Coronary artery (tissue), 2 donors: ENCODE measurements at regions not wholly inside any gene's neighbourhood (a gene's known extent, or its start where the extent isn't known, plus 50 kb on each side); places are given as distances from the start of the nearest gene placed in this dataset.
"Not testable (repeated sequence)": the region's sequence is repeated elsewhere in the genome, so short reads cannot be mapped to it uniquely, and the experiment has no call there.

Experiments used
- DNase-seq: peaks from one replicate; pipeline ENCODE4 v3.0.0-alpha.2; 2017; ENCODE audit warnings: low spot score
- H3K27ac ChIP-seq, 2 donors: fragments of 200-600 bp; sonication (generic); one replicate each; pipeline ENCODE4 v1.5.1; 2016 to 2019
- H3K4me3 ChIP-seq: fragments of 200-600 bp; sonication (generic); 2 replicates; pipeline ENCODE4 v1.5.1; 2016; ENCODE audit warnings: mild to moderate bottlenecking, moderate library complexity
- TF ChIP-seq, protein P1 (sequence below): fragments of 200-600 bp; sonication (generic); IDR thresholded peaks from one replicate; pipeline ENCODE4 v1.5.1; 2019; ENCODE audit warnings: antibody characterized with exemption

DNA sequence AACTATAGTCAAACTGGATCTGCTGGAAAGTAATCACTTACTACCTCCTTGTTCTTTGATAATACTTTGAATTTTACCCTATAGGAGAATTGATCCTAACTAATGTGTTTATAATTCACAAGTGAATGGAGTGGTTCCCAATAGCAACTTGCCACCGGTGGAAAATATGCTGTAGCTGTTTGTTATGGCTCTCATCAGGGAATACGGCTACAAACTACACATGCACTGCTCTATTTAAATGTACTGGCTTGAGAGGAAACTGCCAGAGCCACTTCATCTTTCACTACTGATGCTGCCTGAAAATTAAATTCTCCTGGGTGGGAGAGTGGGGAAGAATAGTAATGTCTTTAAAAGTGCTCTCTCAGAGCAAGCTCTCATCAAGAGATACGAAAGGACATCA is 448.5 kb upstream of the GRAMD2B start:
- Histone ChIP-seq H3K27ac (no peak overlapping the region), H3K4me3 (no peak overlapping the region)
- DNase-seq: no peak
- TF ChIP-seq, protein P1, sequence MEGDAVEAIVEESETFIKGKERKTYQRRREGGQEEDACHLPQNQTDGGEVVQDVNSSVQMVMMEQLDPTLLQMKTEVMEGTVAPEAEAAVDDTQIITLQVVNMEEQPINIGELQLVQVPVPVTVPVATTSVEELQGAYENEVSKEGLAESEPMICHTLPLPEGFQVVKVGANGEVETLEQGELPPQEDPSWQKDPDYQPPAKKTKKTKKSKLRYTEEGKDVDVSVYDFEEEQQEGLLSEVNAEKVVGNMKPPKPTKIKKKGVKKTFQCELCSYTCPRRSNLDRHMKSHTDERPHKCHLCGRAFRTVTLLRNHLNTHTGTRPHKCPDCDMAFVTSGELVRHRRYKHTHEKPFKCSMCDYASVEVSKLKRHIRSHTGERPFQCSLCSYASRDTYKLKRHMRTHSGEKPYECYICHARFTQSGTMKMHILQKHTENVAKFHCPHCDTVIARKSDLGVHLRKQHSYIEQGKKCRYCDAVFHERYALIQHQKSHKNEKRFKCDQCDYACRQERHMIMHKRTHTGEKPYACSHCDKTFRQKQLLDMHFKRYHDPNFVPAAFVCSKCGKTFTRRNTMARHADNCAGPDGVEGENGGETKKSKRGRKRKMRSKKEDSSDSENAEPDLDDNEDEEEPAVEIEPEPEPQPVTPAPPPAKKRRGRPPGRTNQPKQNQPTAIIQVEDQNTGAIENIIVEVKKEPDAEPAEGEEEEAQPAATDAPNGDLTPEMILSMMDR: no peak

DNA sequence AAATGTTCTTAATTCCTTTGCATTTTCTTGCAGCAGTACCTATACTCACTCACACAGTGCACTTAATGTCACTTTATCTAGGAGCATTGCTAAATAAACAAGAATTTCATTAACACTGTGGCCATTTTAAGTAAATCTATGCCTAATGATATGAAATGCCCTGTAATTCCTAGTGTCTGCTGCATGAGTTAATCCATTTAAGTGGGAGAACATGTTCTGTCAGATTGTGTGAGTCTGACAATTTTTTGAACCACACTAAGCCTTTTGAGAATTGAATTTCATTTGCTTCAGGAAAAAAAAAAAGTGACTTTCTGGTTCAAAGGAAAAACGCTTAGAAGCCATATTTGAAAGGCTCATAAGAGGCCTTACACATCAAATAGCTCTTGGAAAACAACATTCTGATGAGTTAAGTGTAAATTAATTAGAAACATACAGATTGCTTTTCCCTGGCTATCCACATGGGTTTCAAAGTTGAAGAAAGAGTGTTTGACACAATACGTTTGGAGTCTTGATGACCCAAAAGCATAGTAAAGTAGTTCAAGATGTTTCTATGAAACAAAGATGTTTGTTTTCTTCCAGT is 446.7 kb upstream of the GRAMD2B start:
- TF ChIP-seq, protein P1: no peak
- DNase-seq: no peak
- H3K4me3 ChIP-seq: no peak overlapping the region
- no peak overlapping the region for H3K27ac ChIP-seq

DNA sequence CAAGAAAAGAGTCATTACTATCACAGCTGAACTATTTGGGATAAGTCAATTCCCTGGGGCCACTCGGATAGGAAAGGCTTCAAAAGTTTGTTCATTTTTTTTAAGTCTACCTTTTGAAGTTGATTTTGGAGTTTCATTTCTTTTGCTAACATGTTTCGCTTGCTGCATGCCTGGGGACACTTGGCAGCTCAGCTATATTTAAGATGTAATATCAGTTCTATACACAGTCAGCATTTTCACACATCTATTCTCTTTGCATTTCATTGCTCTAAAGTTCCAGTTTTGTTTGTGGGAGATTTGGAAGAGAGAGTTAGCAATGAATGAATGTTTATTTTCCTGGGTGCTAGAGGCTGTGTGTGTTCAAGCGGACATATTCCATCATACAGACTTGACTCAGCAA is 445.2 kb upstream of the GRAMD2B start:
- no peak for DNase-seq
- TF ChIP-seq, protein P1: no peak
- Histone ChIP-seq H3K4me3 (no peak overlapping the region), H3K27ac (no peak overlapping the region)

DNA sequence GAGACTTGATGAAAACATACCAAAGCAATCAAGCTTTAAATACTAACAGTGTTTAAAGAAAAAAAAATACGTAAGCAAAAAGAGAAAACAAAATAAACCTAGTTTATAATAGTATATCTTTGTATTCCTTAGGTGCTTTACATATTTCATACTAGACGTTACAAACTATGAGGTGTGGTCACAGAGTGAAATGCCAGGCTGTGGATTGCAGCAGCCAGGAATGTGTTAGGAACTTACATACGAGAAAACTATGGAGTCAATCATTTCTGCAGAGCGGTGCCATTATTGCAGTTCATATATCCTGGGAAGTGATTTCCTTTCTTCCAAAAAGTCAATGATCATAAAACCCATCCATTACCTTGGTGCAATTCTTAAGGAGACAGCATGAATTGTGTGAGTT is 443.6 kb upstream of the GRAMD2B start:
- TF ChIP-seq, protein P1: no peak
- H3K27ac ChIP-seq: no peak overlapping the region
- no peak overlapping the region for H3K4me3 ChIP-seq
- DNase-seq: no peak

DNA sequence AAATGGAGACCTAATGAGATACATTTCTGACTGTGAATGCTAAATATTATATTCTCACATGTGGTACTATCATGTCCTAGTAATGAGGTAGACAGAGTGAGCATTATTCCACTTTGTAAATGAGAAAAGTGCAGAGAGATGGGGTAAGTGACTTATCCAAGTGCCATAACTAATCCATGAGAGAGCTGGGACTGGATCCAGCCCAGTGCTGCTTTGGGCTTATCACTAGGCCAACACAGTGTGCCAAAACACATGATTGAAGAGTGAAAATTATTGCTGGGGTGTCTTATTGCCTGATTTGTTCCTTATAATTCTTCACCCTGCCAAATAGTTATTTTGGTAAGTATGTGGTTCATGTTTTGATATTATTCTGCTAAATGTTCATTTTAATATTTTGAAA is 442.2 kb upstream of the GRAMD2B start:
- TF ChIP-seq, protein P1: no peak
- no peak for DNase-seq
- Histone ChIP-seq H3K4me3 (no peak overlapping the region), H3K27ac (no peak overlapping the region)

DNA sequence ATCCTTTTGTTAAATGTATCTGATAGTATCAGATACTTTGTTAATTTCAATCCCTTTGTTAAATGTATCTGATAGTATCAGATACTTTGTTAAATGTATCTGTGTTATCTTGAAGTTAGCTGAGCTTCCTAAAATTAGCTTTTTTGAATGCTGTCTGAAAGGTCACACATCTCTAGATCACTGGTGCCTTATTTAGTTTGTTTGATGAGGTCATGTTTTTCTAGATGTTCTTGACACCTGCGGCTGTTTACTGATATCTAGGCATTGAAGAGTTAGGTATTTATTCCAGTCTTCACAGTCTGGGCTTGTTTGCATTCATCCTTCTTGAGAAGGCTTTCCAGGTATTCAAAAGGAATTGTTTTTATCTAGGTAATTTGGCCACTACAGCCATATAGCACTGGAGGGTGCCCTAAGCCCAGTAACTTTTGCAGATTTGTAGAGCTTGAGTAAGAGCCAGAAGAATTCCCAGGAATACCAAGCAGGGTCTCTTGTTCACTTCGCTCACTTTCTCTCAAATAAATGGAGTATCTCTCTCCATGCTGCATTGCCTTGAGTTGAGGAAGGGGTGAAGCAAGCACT is 435.4 kb upstream of the GRAMD2B start:
- DNase-seq: no peak
- no peak overlapping the region for H3K27ac ChIP-seq
- TF ChIP-seq, protein P1: no peak
- no peak overlapping the region for H3K4me3 ChIP-seq

DNA sequence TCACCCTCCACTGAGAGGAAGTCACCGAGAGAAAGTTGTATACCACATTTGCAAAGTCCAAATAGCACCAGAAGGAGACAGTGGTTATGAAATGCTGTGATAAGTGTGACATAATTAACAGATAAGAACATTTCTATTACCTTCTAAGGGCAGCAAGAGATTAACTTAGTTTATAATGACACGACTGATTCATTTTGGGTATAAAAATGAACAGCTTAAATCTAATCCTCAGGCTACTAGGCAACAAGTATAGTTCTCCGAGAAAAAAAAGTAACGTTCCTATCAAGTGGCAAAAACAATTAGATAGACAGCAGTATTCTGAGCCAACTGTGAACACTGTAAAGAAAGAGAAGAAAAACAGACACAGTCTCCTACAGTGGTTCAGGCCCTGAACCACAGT is 431.2 kb upstream of the GRAMD2B start:
- no peak overlapping the region for H3K4me3 ChIP-seq
- TF ChIP-seq, protein P1: no peak
- no peak overlapping the region for H3K27ac ChIP-seq
- no peak for DNase-seq

DNA sequence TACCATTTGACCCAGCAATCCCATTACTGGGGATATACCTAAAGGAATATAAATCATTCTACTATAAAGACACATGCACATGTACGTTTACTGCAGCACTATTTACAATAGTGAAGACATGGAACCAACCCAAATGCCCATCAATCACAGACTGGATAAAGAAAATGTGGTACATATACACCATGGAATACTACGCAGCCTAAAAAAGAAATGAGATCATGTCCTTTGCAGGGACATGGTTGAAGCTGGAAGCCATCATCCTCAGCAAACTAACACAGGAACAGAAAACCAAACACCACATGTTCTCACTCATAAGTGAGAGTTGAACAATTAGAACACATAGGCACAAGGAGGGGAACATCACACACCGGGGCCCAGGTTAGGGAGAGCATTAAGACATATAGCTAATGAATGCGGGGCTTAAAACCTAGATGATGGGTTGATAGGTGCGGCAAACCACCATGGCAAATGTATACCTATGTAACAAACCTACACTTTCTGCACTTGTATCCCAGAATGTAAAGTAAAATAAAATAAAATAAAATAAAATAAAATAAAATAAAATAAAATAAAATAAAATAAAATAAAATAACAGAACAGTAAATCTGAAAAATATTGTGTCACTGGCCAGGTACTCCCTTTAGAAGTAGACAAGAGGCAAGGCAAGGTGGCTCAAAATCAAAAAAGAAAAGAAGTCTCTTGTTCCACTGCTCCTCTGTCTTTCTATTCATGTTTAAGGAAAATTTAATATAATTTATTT is 423.8 kb upstream of the GRAMD2B start:
- not testable (repeated sequence) for DNase-seq, H3K27ac ChIP-seq

More for the DNA sequence above, 423.8 kb upstream of the GRAMD2B start:
- H3K4me3 ChIP-seq: not testable (repeated sequence)
